ENCODE measurements at regions not wholly inside any gene's neighbourhood (a gene's known extent, or its start where the extent isn't known, plus 50 kb on each side); places are given as distances from the start of the nearest gene placed in this dataset.

GRCh38 chr7:33727315-33727714 lies 178.0 kb upstream of the BMPER start:
- no peak for DNase-seq (ENCODE audit: low spot score)

- no peak for DNase-seq (ENCODE audit: low spot score)
These were observed 176.3 kb upstream of the BMPER start for GRCh38 chr7:33728873-33729551.

- no peak for DNase-seq (ENCODE audit: low spot score)
These were observed 175.6 kb upstream of the BMPER start for GRCh38 chr7:33729726-33730125.

GRCh38 chr7:33730958-33731357 lies 174.4 kb upstream of the BMPER start:
- DNase-seq (ENCODE audit: low spot score) = no peak

- no peak for DNase-seq (ENCODE audit: low spot score)
These were observed 173.4 kb upstream of the BMPER start for GRCh38 chr7:33731912-33732311.

GRCh38 chr7:33732462-33732861 lies 172.9 kb upstream of the BMPER start:
- DNase-seq (ENCODE audit: low spot score) = no peak

- DNase-seq (ENCODE audit: low spot score) = no peak
These were observed 171.3 kb upstream of the BMPER start for GRCh38 chr7:33733870-33734650.

- no peak for DNase-seq (ENCODE audit: low spot score)
These were observed 169.9 kb upstream of the BMPER start for GRCh38 chr7:33735403-33735802.

GRCh38 chr7:33736521-33737221 lies 168.7 kb upstream of the BMPER start:
- DNase-seq (ENCODE audit: low spot score) = no peak

GRCh38 chr7:33738260-33738935 lies 166.9 kb upstream of the BMPER start:
- no peak for DNase-seq (ENCODE audit: low spot score)

GRCh38 chr7:33739286-33739685 lies 166.1 kb upstream of the BMPER start:
- no peak for DNase-seq (ENCODE audit: low spot score)

GRCh38 chr7:33742521-33742920 lies 162.8 kb upstream of the BMPER start:
- no peak for DNase-seq (ENCODE audit: low spot score)

GRCh38 chr7:33742999-33743587 lies 162.2 kb upstream of the BMPER start:
- DNase-seq (ENCODE audit: low spot score) = no peak

GRCh38 chr7:33743594-33743993 lies 161.7 kb upstream of the BMPER start:
- no peak for DNase-seq (ENCODE audit: low spot score)

- DNase-seq (ENCODE audit: low spot score) = peak; percentile 29
These were observed 160.9 kb upstream of the BMPER start for GRCh38 chr7:33744293-33745075.

GRCh38 chr7:33745934-33746333 lies 159.4 kb upstream of the BMPER start:
- DNase-seq (ENCODE audit: low spot score) = peak; percentile 70

- DNase-seq (ENCODE audit: low spot score) = no peak
These were observed 156.5 kb upstream of the BMPER start for GRCh38 chr7:33748793-33749192.

GRCh38 chr7:33750177-33750576 lies 155.2 kb upstream of the BMPER start:
- DNase-seq (ENCODE audit: low spot score) = no peak

GRCh38 chr7:33751443-33751842 lies 153.9 kb upstream of the BMPER start:
- no peak for DNase-seq (ENCODE audit: low spot score)

GRCh38 chr7:33753881-33754525 lies 151.3 kb upstream of the BMPER start:
- DNase-seq (ENCODE audit: low spot score) = no peak

Measured in A172 (cell line).